Activated naive CD8-positive, alpha-beta T cell treated with anti-CD3 and anti-CD28 coated beads, Interleukin-2, amount 50 U/mL, for 16 hours (primary cell): ENCODE measurements at regions not wholly inside any gene's neighbourhood (a gene's known extent, or its start where the extent isn't known, plus 50 kb on each side); places are given as distances from the start of the nearest gene placed in this dataset.
"Not testable (repeated sequence)": the region's sequence is repeated elsewhere in the genome, so short reads cannot be mapped to it uniquely, and the experiment has no call there.

Experiments
- DNase-seq: peaks from one replicate; pipeline ENCODE4 v3.0.0-alpha.2; 2020; ENCODE audit warnings: low read depth, low spot score

DNA sequence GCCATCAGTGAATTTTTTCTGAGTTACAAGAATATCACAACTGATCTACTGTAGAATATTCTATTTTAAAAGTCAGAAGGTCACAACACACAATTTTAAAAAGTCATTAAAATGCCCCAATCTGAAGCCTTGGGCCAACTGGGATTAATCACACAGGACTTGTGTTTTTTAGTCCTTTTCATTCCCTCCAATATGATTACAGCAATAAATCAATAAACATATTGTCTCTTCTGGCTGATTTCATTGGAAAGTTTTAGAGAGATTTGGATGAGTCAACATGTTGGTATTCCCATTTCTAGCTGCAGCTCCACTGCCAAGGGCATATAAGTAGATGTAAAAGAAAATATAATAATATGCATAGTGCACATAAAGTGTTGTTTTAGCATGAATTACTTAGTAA, 85.8 kb downstream of the NIBAN1 start:
- no peak for DNase-seq

DNA sequence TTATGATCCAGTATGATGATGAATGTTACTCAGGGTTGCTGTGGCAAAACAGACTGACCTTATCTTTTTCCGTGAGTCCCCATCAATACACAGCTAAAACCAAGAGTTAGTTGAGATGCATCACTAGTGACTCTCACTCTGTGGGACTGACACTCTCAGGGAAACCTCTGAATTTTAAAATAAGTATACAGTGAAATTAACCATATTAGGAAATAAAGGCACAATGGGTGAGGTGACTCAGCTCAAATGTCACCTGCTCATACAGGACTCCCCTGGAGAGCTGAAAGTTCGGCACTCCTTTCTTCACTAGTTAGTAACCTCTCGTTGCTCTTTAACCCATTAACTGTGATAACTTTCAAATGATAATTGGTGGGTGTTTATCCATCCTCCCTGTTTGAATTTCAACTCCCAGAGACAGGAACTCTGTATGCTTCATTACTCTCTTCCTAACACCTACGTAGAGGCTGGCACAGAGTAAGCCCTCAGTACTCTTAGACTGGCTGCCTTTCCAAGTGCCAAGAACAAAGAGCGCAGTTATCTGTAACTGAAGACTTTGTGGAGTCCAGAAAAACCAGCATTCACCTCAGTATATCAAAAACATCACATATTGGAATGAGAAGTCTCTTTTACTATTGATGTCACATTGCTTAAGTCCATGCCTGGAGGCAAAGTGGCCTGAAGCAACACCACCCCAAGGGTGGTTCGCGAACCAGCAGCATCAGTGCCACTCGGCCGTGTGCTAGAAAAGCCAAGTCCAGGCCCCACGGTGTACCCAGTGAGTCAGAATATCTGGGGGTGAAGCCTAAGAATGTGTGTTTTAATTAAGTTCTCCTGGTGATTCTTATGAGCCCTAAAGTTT, 91.1 kb downstream of the NIBAN1 start:
- no peak for DNase-seq

DNA sequence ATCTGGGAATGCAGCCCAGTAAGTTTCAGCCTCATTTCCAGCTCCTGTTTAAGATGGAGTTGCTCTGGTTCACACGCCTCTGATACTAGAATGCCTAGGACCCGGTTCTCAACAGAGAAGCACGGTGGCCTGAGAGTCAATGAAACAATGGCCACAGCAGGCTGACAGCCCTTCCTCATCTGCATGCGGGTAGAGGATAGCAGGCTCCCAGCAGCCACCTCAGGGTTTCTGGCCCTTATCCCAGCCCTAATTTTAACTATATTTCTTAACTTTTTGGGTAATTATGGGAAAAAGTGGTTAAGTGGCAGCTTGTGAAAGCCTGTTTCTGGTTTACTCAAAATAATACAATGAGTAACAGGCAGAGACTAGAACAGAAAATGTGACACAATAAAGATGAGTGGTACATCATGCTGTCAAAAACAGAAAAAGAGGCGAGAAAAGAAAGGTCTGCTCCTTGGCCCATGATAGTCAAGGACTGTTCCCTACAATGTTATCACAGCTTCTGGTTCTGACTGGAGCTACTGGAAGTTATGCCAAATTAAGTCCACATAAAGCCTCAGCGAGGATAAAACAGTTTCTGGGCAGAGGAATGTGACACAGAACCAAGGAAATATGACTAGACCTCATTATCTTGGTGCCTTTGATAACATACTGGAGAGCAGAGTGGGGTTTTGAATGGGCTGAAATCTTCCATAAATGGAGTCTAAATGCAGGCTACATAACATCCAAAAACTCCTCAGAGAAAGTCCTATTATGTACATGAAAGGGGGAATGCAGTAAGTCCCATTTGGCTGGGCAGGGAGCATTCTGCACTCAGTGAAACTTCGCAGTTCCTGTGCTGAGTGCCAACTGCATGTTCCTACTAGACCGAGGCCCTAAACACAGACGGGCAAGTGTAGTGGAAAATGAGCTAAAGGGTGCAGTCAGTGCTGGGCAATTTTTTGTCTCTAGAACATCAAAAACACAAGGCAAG, 92.1 kb downstream of the NIBAN1 start:
- DNase-seq, result no peak

GRCh38 chr1:184879876-184880557, 94.3 kb downstream of the NIBAN1 start:
- no peak for DNase-seq

DNA sequence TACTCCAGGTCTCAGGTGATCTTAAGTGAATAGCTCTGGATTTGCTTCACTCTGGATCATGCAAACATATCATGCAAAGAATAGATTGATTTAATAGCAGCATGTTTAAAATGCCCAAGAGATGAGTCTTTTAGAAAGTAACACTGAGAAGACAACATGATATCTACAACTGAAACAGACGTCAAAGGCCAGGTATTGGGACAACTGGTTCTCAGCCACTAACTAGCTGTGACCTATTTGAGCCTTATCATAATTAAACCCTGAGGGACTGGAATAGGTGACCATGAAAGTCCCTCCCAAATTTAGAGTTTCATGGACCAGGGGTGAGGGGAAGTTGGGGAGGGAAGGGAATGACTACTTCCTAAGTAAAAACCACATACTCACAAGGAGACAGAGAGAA, 95.7 kb downstream of the NIBAN1 start:
- no peak for DNase-seq

GRCh38 chr1:184878002-184878401, 96.3 kb downstream of the NIBAN1 start:
- no peak for DNase-seq

GRCh38 chr1:184876015-184876414, 98.3 kb downstream of the NIBAN1 start:
- not testable (repeated sequence) for DNase-seq

DNA sequence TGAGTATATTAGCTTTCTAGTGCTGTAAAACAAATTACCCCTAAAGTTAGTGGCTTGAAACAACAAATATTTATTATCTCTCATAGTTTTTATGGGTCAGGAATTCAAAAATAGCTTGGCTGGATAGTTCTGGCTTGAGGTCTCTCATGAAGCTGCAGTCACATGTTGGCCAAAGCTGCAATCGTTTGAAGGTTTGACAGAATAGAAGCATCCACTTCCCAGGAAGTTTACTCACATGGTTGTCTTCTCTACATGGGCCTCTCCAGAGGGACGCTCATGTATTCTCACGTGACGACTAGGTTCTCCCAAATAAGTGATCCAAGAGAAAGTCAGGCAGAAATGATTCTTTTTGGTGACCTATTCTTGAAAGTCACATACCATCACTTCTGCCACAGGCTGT, 99.1 kb downstream of the NIBAN1 start:
- DNase-seq, result no peak

DNA sequence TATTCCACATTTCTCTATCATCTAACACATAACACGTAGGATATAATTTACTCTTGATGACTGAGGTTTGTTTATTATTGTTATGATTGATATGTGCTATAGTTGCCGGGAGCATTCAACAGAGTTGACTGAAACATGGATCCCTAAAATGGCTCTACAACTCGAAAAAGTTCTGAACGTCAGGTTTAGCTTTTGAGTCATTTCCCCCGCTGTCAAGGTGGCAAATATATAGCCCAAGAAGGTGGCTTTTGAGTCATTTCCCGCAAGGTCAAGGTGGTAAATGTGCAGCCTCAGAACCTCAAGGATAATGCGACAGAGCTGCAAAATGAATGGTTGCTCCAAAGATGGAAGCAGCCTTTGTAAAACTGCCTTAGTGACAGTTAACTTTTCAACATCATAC, 104.0 kb downstream of the NIBAN1 start:
- DNase-seq, result no peak

DNA sequence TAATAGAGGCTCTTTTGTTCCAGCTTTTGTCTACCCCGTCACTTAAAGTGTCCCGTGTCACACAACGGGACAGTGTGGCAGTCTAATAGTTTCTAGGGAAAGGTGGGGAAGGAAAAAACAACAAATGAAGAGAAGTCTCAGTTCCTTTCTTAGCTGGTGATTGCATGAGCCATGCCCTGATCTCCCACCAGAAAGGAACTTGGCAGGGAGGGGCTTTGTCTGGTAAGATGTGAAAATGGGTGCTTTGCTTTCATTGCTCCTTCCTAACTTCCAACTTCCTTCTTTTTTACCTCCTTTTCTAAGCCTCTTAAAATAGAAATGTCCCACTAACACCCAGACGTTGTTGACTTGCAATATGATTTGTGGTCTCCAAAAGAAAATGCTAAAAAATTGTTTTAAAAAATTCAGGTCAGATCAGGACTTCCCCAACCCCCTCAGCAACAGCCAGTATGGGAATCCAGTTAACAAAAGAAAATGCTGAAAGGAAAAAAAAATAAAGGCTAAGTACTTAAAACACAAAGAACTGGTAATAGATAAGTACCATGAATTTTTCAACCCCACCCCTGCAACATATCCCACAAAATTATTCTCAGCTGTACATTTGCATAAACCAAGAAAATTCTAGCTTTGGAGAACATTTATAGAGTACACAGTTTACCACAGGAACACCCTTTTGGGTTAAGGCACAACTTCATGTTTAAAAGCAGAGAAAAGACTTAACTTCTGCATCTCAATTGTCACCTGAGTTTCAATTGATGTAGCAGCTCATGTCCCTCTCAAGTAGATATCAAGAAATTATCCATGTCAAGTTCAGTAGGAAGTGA, 106.2 kb downstream of the NIBAN1 start:
- no peak for DNase-seq

DNA sequence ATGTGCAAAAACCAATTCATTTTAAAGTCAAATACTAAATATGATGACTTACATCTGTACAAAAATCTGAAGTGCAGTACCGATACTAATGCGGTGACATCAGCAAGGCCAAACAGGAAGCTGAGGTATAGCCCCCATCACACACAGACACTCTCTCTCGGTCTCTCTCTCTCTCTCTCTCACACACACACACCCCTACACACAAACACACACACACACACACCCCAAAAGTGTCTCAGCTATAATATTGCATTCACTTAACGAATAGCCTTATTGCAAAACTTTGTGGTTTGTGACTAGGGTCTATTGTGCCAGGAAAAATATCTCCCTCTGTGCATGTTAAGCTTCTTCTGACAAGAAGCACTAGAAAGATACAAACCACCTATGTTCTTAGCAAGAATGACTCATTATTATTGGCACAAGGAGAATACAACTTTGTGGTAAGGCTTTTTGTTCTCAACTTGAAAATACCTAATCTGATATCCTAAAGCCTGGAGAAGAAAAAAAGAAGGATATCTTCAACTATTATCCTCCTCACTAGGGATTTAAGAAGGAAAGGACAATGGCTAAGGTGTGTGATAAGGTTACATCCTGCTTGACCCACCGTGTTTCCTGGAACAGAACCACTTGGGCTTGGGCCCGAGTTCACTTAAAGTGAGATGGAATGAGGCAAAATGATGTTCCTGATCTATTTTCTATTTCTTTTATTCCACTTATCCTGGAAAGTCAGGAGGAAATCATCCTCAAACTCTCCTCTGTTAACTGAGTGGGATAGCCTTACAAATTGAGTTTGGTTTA, 107.1 kb downstream of the NIBAN1 start:
- no peak for DNase-seq

- DNase-seq, result no peak
Measured at GRCh38 chr1:184866586-184866985, 107.7 kb downstream of the NIBAN1 start.

GRCh38 chr1:184865831-184866230, 108.5 kb downstream of the NIBAN1 start:
- DNase-seq, result no peak

DNA sequence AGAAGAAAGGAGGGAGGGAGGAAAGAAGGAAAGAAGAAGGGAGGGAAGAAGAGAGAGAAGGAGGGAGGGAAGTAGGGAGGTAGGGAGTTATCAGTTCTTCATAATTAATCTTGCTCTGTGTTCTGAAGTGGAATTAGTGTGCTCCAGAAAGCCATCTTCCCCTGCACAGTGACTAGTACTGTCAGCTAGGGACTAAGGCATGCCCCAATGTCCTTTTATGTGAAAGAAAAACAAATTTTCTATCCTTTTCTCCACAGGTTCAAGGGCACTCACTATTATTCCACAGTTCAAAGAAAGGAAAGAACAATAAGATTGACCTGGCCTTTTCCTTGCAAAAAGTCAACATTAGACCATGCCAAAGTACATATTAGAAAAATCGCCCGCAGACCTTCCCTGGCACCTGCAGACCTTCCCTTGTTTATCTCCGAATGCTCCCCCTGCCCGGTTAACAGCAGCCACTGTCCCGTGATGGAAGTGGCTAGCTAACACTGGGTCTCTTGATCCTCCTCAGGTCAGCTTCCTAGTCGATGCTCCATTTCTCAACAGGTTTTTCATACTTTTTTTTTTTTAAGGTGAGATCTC, 107.2 kb upstream of the EDEM3 start:
- no peak for DNase-seq

GRCh38 chr1:184860985-184861754, 106.5 kb upstream of the EDEM3 start:
- no peak for DNase-seq

- DNase-seq, result no peak
Measured at GRCh38 chr1:184860535-184860934, 105.9 kb upstream of the EDEM3 start.

GRCh38 chr1:184859381-184860105, 104.9 kb upstream of the EDEM3 start:
- DNase-seq, result no peak

GRCh38 chr1:184858288-184858687, 103.6 kb upstream of the EDEM3 start:
- no peak for DNase-seq
